ENCODE measurements at regions not wholly inside any gene's neighbourhood (a gene's known extent, or its start where the extent isn't known, plus 50 kb on each side); places are given as distances from the start of the nearest gene placed in this dataset.

DNA sequence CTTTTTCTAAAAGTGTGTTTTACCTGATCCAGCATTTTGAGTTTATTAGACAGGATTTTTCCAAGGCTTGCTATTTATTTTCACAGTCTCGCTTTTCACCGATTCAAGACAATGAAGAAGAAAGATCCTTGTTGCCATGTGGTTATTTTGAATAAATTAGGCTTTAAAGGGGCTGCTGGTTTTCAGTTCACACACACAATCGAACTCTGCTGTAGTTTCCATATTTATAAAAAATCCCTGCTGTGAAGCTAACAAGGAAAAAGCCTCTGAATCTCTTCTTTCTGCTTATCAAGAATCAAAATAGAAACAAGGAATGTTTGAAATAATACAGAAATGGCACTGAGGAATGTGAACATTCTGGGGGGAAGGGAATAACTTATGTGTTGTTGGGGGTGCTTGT is 102.5 kb upstream of the KAZN start:
- DNase-seq (ENCODE audit: low read depth in 2 of 2): no peak

- no peak for DNase-seq (ENCODE audit: low read depth in 2 of 2)
Observed at GRCh38 chr1:14498839-14499238, 99.6 kb upstream of the KAZN start.

- no peak for DNase-seq (ENCODE audit: low read depth in 2 of 2)
Observed at GRCh38 chr1:14499312-14500040, 99.0 kb upstream of the KAZN start.

DNA sequence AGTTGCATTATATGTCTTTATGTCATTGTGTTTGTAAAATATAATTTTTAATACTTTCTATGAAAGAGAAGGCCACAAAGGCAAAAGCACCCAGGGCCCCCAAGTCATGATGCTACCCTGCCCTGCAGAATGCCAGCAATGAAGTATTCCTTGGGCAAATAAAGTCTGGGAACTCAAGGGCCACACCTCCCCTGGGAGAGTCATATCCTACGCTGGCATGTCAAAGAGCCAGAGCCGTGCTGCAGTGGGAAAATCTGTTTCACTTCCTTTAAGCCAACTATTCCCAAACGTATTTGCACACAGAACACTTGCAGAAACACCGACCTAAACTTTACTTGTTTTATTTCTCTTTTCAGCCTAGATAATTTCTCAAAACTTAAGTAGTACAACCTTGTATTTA is 98.4 kb upstream of the KAZN start:
- DNase-seq (ENCODE audit: low read depth in 2 of 2): no peak

DNA sequence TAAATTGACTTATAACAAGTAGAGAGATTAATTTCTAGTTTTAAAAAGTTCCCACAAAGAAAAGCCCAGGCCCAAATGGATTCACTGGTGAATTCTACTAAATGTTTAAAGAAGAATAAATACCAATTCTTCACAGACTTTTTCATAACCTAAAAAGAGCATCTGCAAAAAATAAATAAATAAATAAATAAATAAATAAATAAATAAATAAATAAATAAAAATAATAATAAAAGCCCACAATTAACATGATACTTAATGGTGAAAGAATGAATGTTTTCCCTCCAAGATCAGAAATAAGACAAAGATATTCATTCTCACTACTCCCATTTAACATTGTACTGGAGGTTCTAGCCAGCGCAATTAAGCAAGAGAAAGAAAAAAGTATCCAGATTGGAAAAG is 97.6 kb upstream of the KAZN start:
- no peak for DNase-seq (ENCODE audit: low read depth in 2 of 2)

GRCh38 chr1:14504517-14504916 is 94.0 kb upstream of the KAZN start:
- DNase-seq (ENCODE audit: low read depth in 2 of 2): no peak

GRCh38 chr1:14506471-14507255 is 91.8 kb upstream of the KAZN start:
- no peak for DNase-seq (ENCODE audit: low read depth in 2 of 2)

- no peak for DNase-seq (ENCODE audit: low read depth in 2 of 2)
Observed at GRCh38 chr1:14507262-14507661, 91.2 kb upstream of the KAZN start.

DNA sequence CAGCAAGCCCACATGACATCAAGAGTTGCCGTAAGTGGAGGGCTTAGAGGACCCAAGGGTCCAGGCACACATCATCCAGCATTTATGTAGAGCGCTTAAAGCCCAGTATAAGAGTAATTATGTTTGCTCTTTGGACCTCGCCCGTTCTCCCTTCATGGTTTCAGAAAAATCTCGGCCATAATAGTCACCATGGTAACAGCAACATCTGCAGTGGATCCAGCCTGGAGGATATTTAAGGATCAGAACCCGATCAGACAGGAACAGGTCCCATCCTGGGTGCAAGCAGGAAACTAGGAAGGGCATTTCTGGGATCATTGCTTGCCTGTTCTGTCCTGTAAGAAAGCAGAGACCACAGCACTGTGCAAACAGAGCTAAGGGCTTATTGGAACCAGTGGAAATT is 89.9 kb upstream of the KAZN start:
- DNase-seq (ENCODE audit: low read depth in 2 of 2): no peak

GRCh38 chr1:14511166-14511680 is 87.3 kb upstream of the KAZN start:
- no peak for DNase-seq (ENCODE audit: low read depth in 2 of 2)

DNA sequence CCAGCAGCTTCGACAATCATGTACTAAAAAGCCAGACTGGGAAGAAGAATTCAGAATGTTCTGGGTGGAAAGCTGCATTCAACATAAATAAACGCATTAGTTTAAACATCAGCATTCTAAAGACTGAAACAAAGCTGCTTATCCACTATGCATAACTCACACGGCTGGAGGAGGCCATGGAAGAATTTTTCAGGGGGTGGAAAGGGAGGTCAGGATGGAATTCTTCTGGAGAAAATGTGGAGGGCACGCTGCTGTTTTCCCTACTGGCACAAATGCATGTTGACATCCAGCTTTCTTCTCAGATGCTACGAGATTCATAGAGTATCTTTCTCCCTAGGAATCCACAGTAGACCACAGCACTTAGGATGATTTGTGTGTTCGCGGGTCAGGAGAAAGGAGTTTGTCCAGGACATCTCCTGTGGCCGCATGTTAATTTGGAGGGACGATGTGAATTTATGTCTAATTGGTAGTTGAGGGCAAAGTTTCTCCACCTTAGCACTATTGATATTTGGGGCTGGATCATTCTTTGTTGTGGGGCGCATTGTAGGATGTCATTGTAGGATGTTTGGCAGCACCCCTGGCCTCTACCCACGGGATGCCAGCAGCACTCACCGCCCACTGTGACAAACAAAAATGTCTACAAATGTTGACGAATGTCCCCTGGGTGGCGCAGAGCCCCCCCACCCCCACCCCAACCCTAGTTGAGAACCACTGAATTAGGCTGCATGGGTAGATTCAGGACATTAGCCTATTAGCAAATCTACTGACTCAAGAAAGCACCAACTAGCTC is 86.5 kb upstream of the KAZN start:
- DNase-seq (ENCODE audit: low read depth in 2 of 2): no peak

DNA sequence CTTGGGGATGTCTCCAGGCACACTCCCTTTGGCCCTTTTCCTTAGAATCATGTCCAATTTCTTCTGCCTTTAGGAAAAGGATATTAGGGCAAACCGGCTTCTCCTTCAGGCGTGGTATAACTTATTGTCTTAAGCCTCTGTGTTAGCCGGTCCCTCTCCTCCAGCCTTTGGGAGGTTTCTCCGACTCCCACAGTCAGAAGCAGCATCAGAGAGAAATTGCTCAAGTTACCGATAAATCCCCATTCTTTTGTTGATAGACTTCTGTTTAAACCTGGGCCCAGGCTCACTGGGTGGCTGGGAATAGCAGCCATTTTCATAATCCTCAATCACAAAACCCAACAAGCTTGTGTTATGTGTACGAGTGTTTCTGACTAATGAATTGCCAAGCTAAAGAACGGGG is 85.4 kb upstream of the KAZN start:
- no peak for DNase-seq (ENCODE audit: low read depth in 2 of 2)

- DNase-seq (ENCODE audit: low read depth in 2 of 2): no peak
Observed at GRCh38 chr1:14514739-14515138, 83.7 kb upstream of the KAZN start.

- DNase-seq (ENCODE audit: low read depth in 2 of 2): no peak
Observed at GRCh38 chr1:14516974-14517840, 81.3 kb upstream of the KAZN start.

- no peak for DNase-seq (ENCODE audit: low read depth in 2 of 2)
Observed at GRCh38 chr1:14517841-14518180, 80.7 kb upstream of the KAZN start.

DNA sequence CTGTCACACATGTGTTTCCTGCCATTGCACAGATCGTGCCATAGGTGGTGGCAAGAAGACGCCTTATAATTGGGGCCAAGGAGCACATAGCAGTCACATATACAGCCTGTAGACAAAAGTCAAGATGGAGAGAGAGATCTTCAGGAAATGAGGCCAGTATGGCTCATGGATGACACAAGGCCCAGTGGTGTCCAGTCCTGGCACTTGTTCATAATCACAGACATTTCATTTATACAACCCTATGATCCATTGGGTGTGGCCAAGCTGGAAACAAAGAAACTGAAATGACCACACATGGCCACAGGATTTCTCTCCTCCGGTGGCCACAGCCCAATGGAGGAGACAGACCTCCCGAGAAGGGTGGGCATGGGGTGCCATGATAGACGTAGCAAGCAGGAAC is 78.5 kb upstream of the KAZN start:
- DNase-seq (ENCODE audit: low read depth in 2 of 2): no peak

DNA sequence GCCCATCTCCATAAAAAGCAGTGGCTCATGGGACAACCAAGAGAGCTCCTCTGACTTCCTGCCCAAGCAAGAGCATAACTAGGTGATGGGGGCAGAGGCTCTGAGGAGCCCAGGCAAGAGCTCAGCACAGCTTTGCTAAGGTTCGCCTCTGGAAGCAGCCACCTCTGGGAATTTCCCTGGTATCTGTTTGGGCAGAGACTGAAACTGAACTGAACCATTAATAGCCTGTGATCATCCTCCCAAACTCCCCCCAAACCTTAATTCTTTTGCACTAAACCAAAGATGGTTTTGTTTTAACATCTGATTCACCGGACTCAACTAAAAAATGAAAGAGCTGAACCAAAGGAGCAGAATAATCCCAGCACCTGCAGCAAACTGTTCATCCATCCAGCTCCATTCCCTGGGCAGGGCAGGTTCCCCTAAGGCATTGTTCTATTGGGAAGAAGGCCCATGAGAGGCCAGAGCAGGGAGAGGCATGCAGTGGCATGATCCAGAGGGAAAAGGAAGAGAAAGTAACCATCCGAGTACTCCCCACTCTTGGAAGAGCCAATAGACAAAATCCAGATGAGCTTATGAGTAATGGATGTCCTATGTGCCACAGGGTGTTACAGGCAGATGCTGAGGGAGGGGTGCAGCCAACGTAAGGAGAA is 77.8 kb upstream of the KAZN start:
- DNase-seq (ENCODE audit: low read depth in 2 of 2): no peak

DNA sequence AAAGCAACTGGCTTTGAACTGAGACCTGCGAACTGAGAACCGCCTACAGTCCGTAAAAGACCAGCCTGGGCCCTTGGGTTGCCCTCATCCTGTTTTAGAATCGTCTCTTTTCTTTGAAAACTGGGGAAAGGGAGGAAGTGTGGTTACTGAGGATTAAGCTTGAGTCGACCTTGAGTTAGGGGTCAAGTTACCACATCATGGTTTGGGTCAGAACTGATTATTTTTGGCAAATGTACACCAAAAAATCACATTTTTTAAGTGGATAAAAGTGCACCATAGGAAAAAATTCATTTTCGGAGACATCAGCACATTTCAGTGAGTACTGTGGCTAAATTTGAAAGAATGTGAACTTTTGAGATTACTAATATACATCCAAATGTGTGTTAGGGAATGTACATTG is 76.9 kb upstream of the KAZN start:
- DNase-seq (ENCODE audit: low read depth in 2 of 2): no peak

DNA sequence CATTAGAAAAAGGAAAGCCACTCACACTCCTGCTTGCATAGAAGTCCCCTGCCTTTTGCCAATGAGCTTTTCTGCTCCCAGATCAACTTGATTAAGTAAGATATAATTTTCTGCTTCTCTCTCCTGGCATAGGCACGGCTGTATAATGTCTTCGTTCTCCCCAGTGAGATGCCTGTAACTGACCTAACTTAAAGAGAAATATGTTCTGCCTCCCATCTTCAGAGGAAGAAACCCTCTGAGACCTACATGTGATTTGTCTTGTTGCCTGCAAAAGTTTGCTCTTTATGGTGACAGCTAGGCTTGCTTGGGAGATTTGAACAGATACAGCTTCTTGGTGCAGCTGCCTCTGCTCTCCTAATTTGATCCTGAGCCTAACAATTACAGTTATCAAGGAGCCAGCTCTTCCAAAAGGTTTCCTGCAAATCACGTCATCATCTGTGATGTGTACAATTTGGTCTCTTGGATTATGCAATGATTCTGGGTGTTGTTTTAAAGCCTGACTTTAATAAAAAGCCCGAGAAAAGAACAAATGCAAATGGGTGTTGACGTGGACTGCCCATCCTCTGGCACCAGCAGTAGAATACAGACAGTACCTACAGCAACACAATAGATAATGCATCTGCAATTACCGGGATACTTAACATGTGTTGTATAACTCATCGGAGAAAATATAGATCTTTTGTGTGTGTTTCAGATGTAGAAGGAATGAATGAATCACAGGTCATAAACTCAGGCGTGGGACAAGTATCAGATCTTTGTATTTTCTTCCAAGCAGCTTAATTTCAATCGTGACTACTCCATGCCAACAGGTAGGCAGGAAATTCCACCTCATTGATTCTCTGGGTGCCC is 76.2 kb upstream of the KAZN start:
- no peak for DNase-seq (ENCODE audit: low read depth in 2 of 2)

- no peak for DNase-seq (ENCODE audit: low read depth in 2 of 2)
Observed at GRCh38 chr1:14522926-14523241, 75.6 kb upstream of the KAZN start.

Measured in stimulated activated CD8-positive, alpha-beta memory T cell treated with anti-CD3 and anti-CD28 coated beads, Interleukin-2, amount 100 ng/mL, for 1 hour (primary cell).